Astrocyte (in vitro differentiated cells and primary cell): ENCODE measurements at regions not wholly inside any gene's neighbourhood (a gene's known extent, or its start where the extent isn't known, plus 50 kb on each side); places are given as distances from the start of the nearest gene placed in this dataset.
A peak's percentile ranks its signal among the peaks of the same experiment; 100 is the strongest.
"Not testable (repeated sequence)": the region's sequence is repeated elsewhere in the genome, so short reads cannot be mapped to it uniquely, and the experiment has no call there.

ENCODE experiments used
- DNase-seq: peaks from one replicate; pipeline ENCODE4 v3.0.0-alpha.2; 2010; ENCODE audit warnings: low read depth
- FAIRE-seq: peaks from 2 replicates; lab custom pipeline; 2011; peaks lifted over from hg19 to GRCh38; lab: Jason Lieb, UNC
- H2AFZ ChIP-seq: 2 replicates; pipeline ENCODE4 v1.6.0; 2012; ENCODE audit warnings: low read depth, low read length, inconsistent platforms
- H3K27ac ChIP-seq: 2 replicates; pipeline ENCODE4 v1.5.1; 2011; ENCODE audit warnings: low read depth, low read length, inconsistent platforms
- H3K27me3 ChIP-seq: 2 replicates; pipeline ENCODE4 v1.6.0; 2011; ENCODE audit warnings: low read length, inconsistent platforms; ENCODE audit not compliant: insufficient read depth
- H3K36me3 ChIP-seq: 2 replicates; pipeline ENCODE4 v1.5.1; 2011; ENCODE audit warnings: low read length, inconsistent platforms; ENCODE audit not compliant: insufficient read depth
- H3K4me1 ChIP-seq: 2 replicates; pipeline ENCODE4 v1.5.1; 2011; ENCODE audit warnings: low read length, inconsistent platforms; ENCODE audit not compliant: insufficient read depth
- H3K4me2 ChIP-seq: 2 replicates; pipeline ENCODE4 v1.6.0; 2012; ENCODE audit warnings: low read length, inconsistent platforms
- H3K4me3 ChIP-seq: 2 replicates; pipeline ENCODE4 v1.5.1; 2011; ENCODE audit warnings: low read depth, mild to moderate bottlenecking, low read length, inconsistent platforms; ENCODE audit not compliant: insufficient read depth
- H3K79me2 ChIP-seq: 2 replicates; pipeline ENCODE4 v1.6.0; 2012; ENCODE audit warnings: mild to moderate bottlenecking, low read length, inconsistent platforms; ENCODE audit not compliant: insufficient read depth
- H3K9ac ChIP-seq: 2 replicates; pipeline ENCODE4 v1.6.0; 2012; ENCODE audit warnings: mild to moderate bottlenecking, low read length, inconsistent platforms
- H3K9me3 ChIP-seq: 2 replicates; pipeline ENCODE4 v1.5.1; 2012; ENCODE audit warnings: low read depth, mild to moderate bottlenecking, low read length, inconsistent platforms; ENCODE audit not compliant: insufficient read depth
- H4K20me1 ChIP-seq: 2 replicates; pipeline ENCODE4 v1.6.0; 2012; ENCODE audit warnings: low read length, inconsistent platforms; ENCODE audit not compliant: insufficient read depth
- H3K27ac Mint-ChIP-seq: one replicate; pipeline ENCODE4 v1.8.0; 2021; ENCODE audit warnings: mild to moderate bottlenecking, mixed read lengths; ENCODE audit not compliant: unreplicated experiment
- H3K27me3 Mint-ChIP-seq: one replicate; pipeline ENCODE4 v1.8.0; 2021; ENCODE audit warnings: low read depth, mixed read lengths; ENCODE audit not compliant: unreplicated experiment
- H3K36me3 Mint-ChIP-seq: one replicate; pipeline ENCODE4 v1.8.0; 2021; ENCODE audit warnings: low read depth, mixed read lengths; ENCODE audit not compliant: unreplicated experiment
- H3K4me1 Mint-ChIP-seq: one replicate; pipeline ENCODE4 v1.8.0; 2021; ENCODE audit warnings: low read depth, mixed read lengths; ENCODE audit not compliant: unreplicated experiment
- H3K4me3 Mint-ChIP-seq: one replicate; pipeline ENCODE4 v1.8.0; 2021; ENCODE audit warnings: mild to moderate bottlenecking, moderate library complexity, mixed read lengths; ENCODE audit not compliant: unreplicated experiment
- H3K9me3 Mint-ChIP-seq: one replicate; pipeline ENCODE4 v1.8.0; 2021; ENCODE audit warnings: mild to moderate bottlenecking, mixed read lengths; ENCODE audit not compliant: unreplicated experiment

DNA sequence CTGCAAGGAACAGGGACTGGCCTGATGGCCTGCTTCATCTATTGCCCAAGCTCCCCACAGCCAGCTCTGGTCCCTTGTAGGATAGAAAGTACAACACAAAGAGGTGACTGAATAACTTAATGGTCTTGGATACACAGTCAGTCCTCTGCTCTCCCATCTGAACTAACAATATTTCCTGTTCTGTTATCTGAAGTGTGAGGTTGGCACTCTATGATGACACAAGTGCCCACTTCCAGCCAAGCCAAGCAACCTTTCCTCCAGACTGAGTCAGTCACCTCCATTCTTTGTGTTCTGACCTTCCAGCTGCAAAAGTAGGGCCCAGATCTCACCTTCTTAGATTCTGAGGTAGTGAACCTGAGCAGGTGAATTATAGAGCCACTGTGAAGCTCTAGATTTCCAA, 77.8 kb upstream of the NOTCH2NLA start:
- H3K9ac ChIP-seq, H2AFZ ChIP-seq, H3K4me1 ChIP-seq, FAIRE-seq, H3K79me2 ChIP-seq, H3K9me3 ChIP-seq, H3K36me3 Mint-ChIP-seq, H3K9me3 Mint-ChIP-seq, H3K4me3 Mint-ChIP-seq, H3K4me2 ChIP-seq, H3K4me3 ChIP-seq, H3K36me3 ChIP-seq, H3K27me3 ChIP-seq, H3K4me1 Mint-ChIP-seq, H4K20me1 ChIP-seq, H3K27me3 Mint-ChIP-seq, H3K27ac Mint-ChIP-seq, DNase-seq, H3K27ac ChIP-seq: not testable (repeated sequence)

DNA sequence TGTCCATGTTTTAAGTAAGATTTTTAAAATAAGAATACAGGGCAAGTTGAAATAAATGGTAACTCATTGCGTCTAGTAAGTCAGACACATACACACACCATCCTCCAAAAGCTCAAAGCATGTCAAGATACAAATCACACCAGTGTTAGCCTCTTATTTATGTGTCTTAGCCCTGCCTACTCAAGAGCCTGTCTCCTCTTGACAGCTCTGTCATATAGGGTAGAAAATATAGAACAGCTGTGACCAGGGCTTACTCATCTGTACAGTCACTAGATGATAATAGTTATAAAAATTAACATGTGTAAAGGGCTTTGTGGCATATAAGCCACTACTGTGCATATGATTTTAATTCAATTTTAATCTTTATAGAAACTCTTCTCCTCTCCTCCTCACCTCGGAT, 76.6 kb upstream of the NOTCH2NLA start:
- not testable (repeated sequence) for H3K36me3 ChIP-seq, FAIRE-seq, H3K36me3 Mint-ChIP-seq, H3K79me2 ChIP-seq, H3K9ac ChIP-seq, H3K27me3 ChIP-seq, H3K4me1 ChIP-seq, H3K4me3 ChIP-seq, H3K4me1 Mint-ChIP-seq, H3K9me3 Mint-ChIP-seq, H3K9me3 ChIP-seq, H3K4me2 ChIP-seq, H3K4me3 Mint-ChIP-seq, H3K27me3 Mint-ChIP-seq, H3K27ac Mint-ChIP-seq, H4K20me1 ChIP-seq, H3K27ac ChIP-seq, DNase-seq, H2AFZ ChIP-seq

DNA sequence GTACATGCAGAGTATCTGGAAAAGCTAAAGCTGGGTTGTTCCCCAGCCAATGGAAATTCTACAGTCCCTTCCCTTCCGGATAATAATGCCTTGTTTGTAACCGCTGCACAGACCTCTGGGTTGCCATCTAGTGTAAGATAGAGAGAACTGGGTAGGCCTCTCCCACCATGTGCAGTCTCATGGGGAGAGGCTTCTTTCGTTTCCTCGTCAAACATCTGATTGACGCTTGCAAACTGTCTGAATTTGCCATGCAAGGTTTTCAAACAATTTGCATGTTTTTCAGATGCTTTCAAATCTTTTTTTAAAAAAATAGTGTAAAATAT, 69.7 kb upstream of the NOTCH2NLA start:
- not testable (repeated sequence) for H2AFZ ChIP-seq, H3K27me3 ChIP-seq, DNase-seq, H3K27me3 Mint-ChIP-seq, H3K9me3 ChIP-seq, H3K9ac ChIP-seq, H3K27ac ChIP-seq, H3K27ac Mint-ChIP-seq, H3K4me3 Mint-ChIP-seq, H3K4me1 ChIP-seq, H3K4me3 ChIP-seq, H4K20me1 ChIP-seq, H3K36me3 ChIP-seq, FAIRE-seq, H3K4me1 Mint-ChIP-seq, H3K79me2 ChIP-seq, H3K4me2 ChIP-seq, H3K9me3 Mint-ChIP-seq, H3K36me3 Mint-ChIP-seq

- H3K9me3 ChIP-seq, H3K27me3 ChIP-seq, H3K9me3 Mint-ChIP-seq, H3K4me3 Mint-ChIP-seq, FAIRE-seq, H3K36me3 ChIP-seq, H3K4me2 ChIP-seq, DNase-seq, H3K9ac ChIP-seq, H3K4me3 ChIP-seq, H3K27me3 Mint-ChIP-seq, H4K20me1 ChIP-seq, H3K4me1 Mint-ChIP-seq, H3K27ac Mint-ChIP-seq, H3K27ac ChIP-seq, H3K36me3 Mint-ChIP-seq, H2AFZ ChIP-seq, H3K79me2 ChIP-seq, H3K4me1 ChIP-seq: not testable (repeated sequence)
Observed at GRCh38 chr1:146297781-146298574, 69.2 kb upstream of the NOTCH2NLA start.

- peak; percentile 17 for FAIRE-seq
- not testable (repeated sequence) for H3K4me3 ChIP-seq, H3K9ac ChIP-seq, H3K4me1 ChIP-seq, H3K9me3 Mint-ChIP-seq, H3K27ac Mint-ChIP-seq, H2AFZ ChIP-seq, DNase-seq, H3K27me3 ChIP-seq, H3K79me2 ChIP-seq, H3K36me3 ChIP-seq, H3K9me3 ChIP-seq, H3K27ac ChIP-seq, H4K20me1 ChIP-seq, H3K4me1 Mint-ChIP-seq, H3K36me3 Mint-ChIP-seq, H3K4me3 Mint-ChIP-seq, H3K4me2 ChIP-seq, H3K27me3 Mint-ChIP-seq
Observed at GRCh38 chr1:146292940-146293936, 64.4 kb upstream of the NOTCH2NLA start.

- H3K4me3 Mint-ChIP-seq, H3K9me3 Mint-ChIP-seq, DNase-seq, H3K9me3 ChIP-seq, H3K79me2 ChIP-seq, H4K20me1 ChIP-seq, H3K27ac Mint-ChIP-seq, H3K36me3 ChIP-seq, FAIRE-seq, H2AFZ ChIP-seq, H3K36me3 Mint-ChIP-seq, H3K4me3 ChIP-seq, H3K4me1 Mint-ChIP-seq, H3K27ac ChIP-seq, H3K9ac ChIP-seq, H3K4me2 ChIP-seq, H3K4me1 ChIP-seq, H3K27me3 ChIP-seq, H3K27me3 Mint-ChIP-seq: not testable (repeated sequence)
Observed at GRCh38 chr1:146292424-146292823, 63.6 kb upstream of the NOTCH2NLA start.
